ENCODE measurements at regions not wholly inside any gene's neighbourhood (a gene's known extent, or its start where the extent isn't known, plus 50 kb on each side); places are given as distances from the start of the nearest gene placed in this dataset.
"Not testable (repeated sequence)": the region's sequence is repeated elsewhere in the genome, so short reads cannot be mapped to it uniquely, and the experiment has no call there.

GRCh38 chr9:103193992-103194391, 198.9 kb downstream of the CYLC2 start:
- H3K27me3 Mint-ChIP-seq = no peaks in the 10 kb centered on the region
- no peaks in the 10 kb centered on the region for H3K4me1 Mint-ChIP-seq
- POLR2A ChIA-PET = no interaction called here
- no peak overlapping the region for H3K27ac Mint-ChIP-seq
- no peak for DNase-seq
- no peak overlapping the region for H3K4me3 Mint-ChIP-seq
- no peak for ATAC-seq (ENCODE audit: low read depth)
- H3K36me3 Mint-ChIP-seq = no peaks in the 10 kb centered on the region
- no peaks in the 10 kb centered on the region for H3K9me3 Mint-ChIP-seq

- peaks cover 1% of the 10 kb centered on the region for H3K9me3 Mint-ChIP-seq
- POLR2A ChIA-PET = no interaction called here
- no peaks in the 10 kb centered on the region for H3K4me1 Mint-ChIP-seq
- DNase-seq (no peak), ATAC-seq (ENCODE audit: low read depth) (no peak)
- no peaks in the 10 kb centered on the region for H3K36me3 Mint-ChIP-seq
- H3K27ac Mint-ChIP-seq = no peak overlapping the region
- H3K4me3 Mint-ChIP-seq = no peak overlapping the region
- H3K27me3 Mint-ChIP-seq = no peaks in the 10 kb centered on the region
These were observed 208.0 kb downstream of the CYLC2 start for GRCh38 chr9:103203172-103203571.

- H3K27me3 Mint-ChIP-seq; H3K9me3 Mint-ChIP-seq; ATAC-seq (ENCODE audit: low read depth); POLR2A ChIA-PET; H3K4me1 Mint-ChIP-seq; H3K4me3 Mint-ChIP-seq; DNase-seq; H3K36me3 Mint-ChIP-seq; H3K27ac Mint-ChIP-seq: not testable (repeated sequence)
These were observed 210.9 kb downstream of the CYLC2 start for GRCh38 chr9:103205881-103206585.

GRCh38 chr9:103210607-103211006, 215.5 kb downstream of the CYLC2 start:
- DNase-seq = no peak
- H3K27me3 Mint-ChIP-seq = no peaks in the 10 kb centered on the region
- H3K27ac Mint-ChIP-seq = no peak overlapping the region
- H3K4me3 Mint-ChIP-seq = no peak overlapping the region
- POLR2A ChIA-PET = no interaction called here
- ATAC-seq (ENCODE audit: low read depth) = no peak
- peaks cover 10% of the 10 kb centered on the region for H3K9me3 Mint-ChIP-seq
- H3K4me1 Mint-ChIP-seq = no peaks in the 10 kb centered on the region
- no peaks in the 10 kb centered on the region for H3K36me3 Mint-ChIP-seq

GRCh38 chr9:103215197-103215596, 220.1 kb downstream of the CYLC2 start:
- peaks cover 9% of the 10 kb centered on the region for H3K9me3 Mint-ChIP-seq

GRCh38 chr9:103225702-103226646, 230.8 kb downstream of the CYLC2 start:
- POLR2A ChIA-PET = no interaction called here
- no peak overlapping the region for H3K27ac Mint-ChIP-seq
- H3K4me1 Mint-ChIP-seq = no peaks in the 10 kb centered on the region
- no peaks in the 10 kb centered on the region for H3K27me3 Mint-ChIP-seq
- no peak for DNase-seq
- H3K4me3 Mint-ChIP-seq = no peak overlapping the region
- ATAC-seq (ENCODE audit: low read depth) = no peak
- H3K36me3 Mint-ChIP-seq = no peaks in the 10 kb centered on the region
- H3K9me3 Mint-ChIP-seq = no peaks in the 10 kb centered on the region

More at GRCh38 chr9:103215197-103215596, 220.1 kb downstream of the CYLC2 start:
- H3K27ac Mint-ChIP-seq = no peak overlapping the region
- H3K4me3 Mint-ChIP-seq = no peak overlapping the region
- H3K36me3 Mint-ChIP-seq = no peaks in the 10 kb centered on the region
- H3K27me3 Mint-ChIP-seq = no peaks in the 10 kb centered on the region
- POLR2A ChIA-PET = no interaction called here
- ATAC-seq (ENCODE audit: low read depth) = no peak
- DNase-seq = no peak
- no peaks in the 10 kb centered on the region for H3K4me1 Mint-ChIP-seq

GRCh38 chr9:103226647-103227013, 231.5 kb downstream of the CYLC2 start:
- DNase-seq (no peak), ATAC-seq (ENCODE audit: low read depth) (no peak)
- no peaks in the 10 kb centered on the region for H3K27me3 Mint-ChIP-seq
- H3K4me3 Mint-ChIP-seq = no peak overlapping the region
- no peaks in the 10 kb centered on the region for H3K36me3 Mint-ChIP-seq
- POLR2A ChIA-PET = no interaction called here
- H3K27ac Mint-ChIP-seq = no peak overlapping the region
- no peaks in the 10 kb centered on the region for H3K4me1 Mint-ChIP-seq
- no peaks in the 10 kb centered on the region for H3K9me3 Mint-ChIP-seq

GRCh38 chr9:103237571-103238109, 242.5 kb downstream of the CYLC2 start:
- H3K4me3 Mint-ChIP-seq; H3K27ac Mint-ChIP-seq; H3K4me1 Mint-ChIP-seq; POLR2A ChIA-PET; H3K36me3 Mint-ChIP-seq; H3K27me3 Mint-ChIP-seq; DNase-seq; H3K9me3 Mint-ChIP-seq; ATAC-seq (ENCODE audit: low read depth): not testable (repeated sequence)

- Mint-ChIP-seq H3K27me3 (no peaks in the 10 kb centered on the region), H3K27ac (no peak overlapping the region), H3K4me1 (no peaks in the 10 kb centered on the region), H3K4me3 (no peak overlapping the region), H3K9me3 (peaks cover 5% of the 10 kb centered on the region), H3K36me3 (no peaks in the 10 kb centered on the region)
- ATAC-seq (ENCODE audit: low read depth) = no peak
- no peak for DNase-seq
- POLR2A ChIA-PET = no interaction called here
These were observed 246.9 kb downstream of the CYLC2 start for GRCh38 chr9:103242025-103242424.

GRCh38 chr9:103242486-103242885, 247.4 kb downstream of the CYLC2 start:
- POLR2A ChIA-PET = no interaction called here
- ATAC-seq (ENCODE audit: low read depth) (no peak), DNase-seq (no peak)
- Mint-ChIP-seq H3K9me3 (peaks cover 4% of the 10 kb centered on the region), H3K36me3 (no peaks in the 10 kb centered on the region), H3K4me1 (no peaks in the 10 kb centered on the region), H3K4me3 (no peak overlapping the region), H3K27ac (no peak overlapping the region), H3K27me3 (no peaks in the 10 kb centered on the region)

GRCh38 chr9:103243553-103243952, 248.4 kb downstream of the CYLC2 start:
- H3K9me3 Mint-ChIP-seq = peaks cover 5% of the 10 kb centered on the region
- no peaks in the 10 kb centered on the region for H3K27me3 Mint-ChIP-seq
- ATAC-seq (ENCODE audit: low read depth) (no peak), DNase-seq (no peak)
- H3K4me3 Mint-ChIP-seq = no peak overlapping the region
- no peak overlapping the region for H3K27ac Mint-ChIP-seq
- H3K36me3 Mint-ChIP-seq = no peaks in the 10 kb centered on the region
- H3K4me1 Mint-ChIP-seq = no peaks in the 10 kb centered on the region
- POLR2A ChIA-PET = no interaction called here

- ATAC-seq (ENCODE audit: low read depth) = no peak
- POLR2A ChIA-PET = no interaction called here
- no peaks in the 10 kb centered on the region for H3K4me1 Mint-ChIP-seq
These were observed 250.2 kb downstream of the CYLC2 start for GRCh38 chr9:103245369-103245768.

GRCh38 chr9:103261951-103262350, 266.8 kb downstream of the CYLC2 start:
- POLR2A ChIA-PET = no interaction called here
- Mint-ChIP-seq H3K4me1 (no peaks in the 10 kb centered on the region), H3K36me3 (no peaks in the 10 kb centered on the region), H3K27ac (no peak overlapping the region), H3K27me3 (no peaks in the 10 kb centered on the region), H3K4me3 (no peak overlapping the region), H3K9me3 (peaks cover 2% of the 10 kb centered on the region)
- DNase-seq = no peak
- no peak for ATAC-seq (ENCODE audit: low read depth)

More at GRCh38 chr9:103245369-103245768, 250.2 kb downstream of the CYLC2 start:
- no peak overlapping the region for H3K4me3 Mint-ChIP-seq
- DNase-seq = no peak
- H3K9me3 Mint-ChIP-seq = peaks cover 7% of the 10 kb centered on the region
- H3K36me3 Mint-ChIP-seq = no peaks in the 10 kb centered on the region
- no peaks in the 10 kb centered on the region for H3K27me3 Mint-ChIP-seq
- H3K27ac Mint-ChIP-seq = no peak overlapping the region

GRCh38 chr9:103266064-103266463, 270.9 kb downstream of the CYLC2 start:
- no peak overlapping the region for H3K4me3 Mint-ChIP-seq
- ATAC-seq (ENCODE audit: low read depth) = no peak
- POLR2A ChIA-PET = no interaction called here
- DNase-seq = no peak
- H3K27me3 Mint-ChIP-seq = no peaks in the 10 kb centered on the region
- no peaks in the 10 kb centered on the region for H3K9me3 Mint-ChIP-seq
- no peaks in the 10 kb centered on the region for H3K36me3 Mint-ChIP-seq
- no peaks in the 10 kb centered on the region for H3K4me1 Mint-ChIP-seq
- no peak overlapping the region for H3K27ac Mint-ChIP-seq
